ENCODE measurements at regions not wholly inside any gene's neighbourhood (a gene's known extent, or its start where the extent isn't known, plus 50 kb on each side); places are given as distances from the start of the nearest gene placed in this dataset.

DNA sequence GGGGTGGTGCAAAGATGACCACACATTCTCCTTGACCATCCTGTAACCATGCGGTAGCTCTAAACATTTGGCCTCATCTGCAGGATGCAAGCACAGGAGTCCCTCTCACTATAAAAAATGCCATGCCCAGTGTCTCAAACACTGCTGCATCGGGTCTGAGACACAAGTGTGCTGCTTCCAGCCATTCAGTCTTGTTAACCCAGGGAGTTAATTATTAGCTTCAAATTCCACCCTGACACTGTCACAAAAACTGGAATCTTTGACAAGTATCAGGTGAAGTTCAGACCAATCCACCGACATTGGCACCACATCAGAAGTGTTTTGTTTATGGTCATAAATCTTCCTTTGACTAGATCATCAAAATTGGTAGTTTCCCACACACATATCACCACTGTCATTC is 119.1 kb upstream of the RASEF start:
- Mint-ChIP-seq H3K4me1 (ENCODE audit: unreplicated experiment) (peaks cover 16% of the 10 kb centered on the region), H3K27ac (no peak overlapping the region), H3K4me3 (no peak overlapping the region), H3K9me3 (peaks cover 10% of the 10 kb centered on the region), H3K27me3 (peaks cover 24% of the 10 kb centered on the region), H3K36me3 (no peaks in the 10 kb centered on the region)
- TF ChIP-seq, protein P1, sequence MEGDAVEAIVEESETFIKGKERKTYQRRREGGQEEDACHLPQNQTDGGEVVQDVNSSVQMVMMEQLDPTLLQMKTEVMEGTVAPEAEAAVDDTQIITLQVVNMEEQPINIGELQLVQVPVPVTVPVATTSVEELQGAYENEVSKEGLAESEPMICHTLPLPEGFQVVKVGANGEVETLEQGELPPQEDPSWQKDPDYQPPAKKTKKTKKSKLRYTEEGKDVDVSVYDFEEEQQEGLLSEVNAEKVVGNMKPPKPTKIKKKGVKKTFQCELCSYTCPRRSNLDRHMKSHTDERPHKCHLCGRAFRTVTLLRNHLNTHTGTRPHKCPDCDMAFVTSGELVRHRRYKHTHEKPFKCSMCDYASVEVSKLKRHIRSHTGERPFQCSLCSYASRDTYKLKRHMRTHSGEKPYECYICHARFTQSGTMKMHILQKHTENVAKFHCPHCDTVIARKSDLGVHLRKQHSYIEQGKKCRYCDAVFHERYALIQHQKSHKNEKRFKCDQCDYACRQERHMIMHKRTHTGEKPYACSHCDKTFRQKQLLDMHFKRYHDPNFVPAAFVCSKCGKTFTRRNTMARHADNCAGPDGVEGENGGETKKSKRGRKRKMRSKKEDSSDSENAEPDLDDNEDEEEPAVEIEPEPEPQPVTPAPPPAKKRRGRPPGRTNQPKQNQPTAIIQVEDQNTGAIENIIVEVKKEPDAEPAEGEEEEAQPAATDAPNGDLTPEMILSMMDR (conservative IDR thresholded peaks at IDR 0.05), result no peak
- no peak for DNase-seq (ENCODE audit: extremely low spot score, unreplicated experiment)

DNA sequence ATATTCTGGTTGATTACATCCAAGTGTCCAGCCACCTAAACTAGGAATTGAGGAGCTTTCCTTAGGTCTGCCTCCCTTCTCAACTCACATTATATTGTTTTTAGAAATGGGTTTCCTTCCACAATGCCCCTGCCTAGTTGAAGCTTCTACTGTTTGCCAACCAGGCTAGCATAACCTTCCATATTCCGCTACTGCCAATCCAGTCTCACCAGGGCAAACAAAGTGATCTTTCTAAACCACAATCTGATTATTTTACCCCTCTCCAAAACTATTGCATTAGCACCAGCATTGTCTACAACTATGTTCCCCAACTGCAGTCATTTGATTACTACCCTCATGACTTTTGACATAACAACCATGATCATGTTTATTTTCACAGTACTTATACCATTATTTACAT is 115.8 kb upstream of the RASEF start:
- Mint-ChIP-seq H3K4me3 (no peak overlapping the region), H3K36me3 (no peaks in the 10 kb centered on the region), H3K4me1 (ENCODE audit: unreplicated experiment) (peaks cover 5% of the 10 kb centered on the region), H3K27ac (no peak overlapping the region), H3K27me3 (peaks cover 8% of the 10 kb centered on the region), H3K9me3 (peaks cover 10% of the 10 kb centered on the region)
- no peak for DNase-seq (ENCODE audit: extremely low spot score, unreplicated experiment)
- TF ChIP-seq, protein P1 (conservative IDR thresholded peaks at IDR 0.05), result no peak

DNA sequence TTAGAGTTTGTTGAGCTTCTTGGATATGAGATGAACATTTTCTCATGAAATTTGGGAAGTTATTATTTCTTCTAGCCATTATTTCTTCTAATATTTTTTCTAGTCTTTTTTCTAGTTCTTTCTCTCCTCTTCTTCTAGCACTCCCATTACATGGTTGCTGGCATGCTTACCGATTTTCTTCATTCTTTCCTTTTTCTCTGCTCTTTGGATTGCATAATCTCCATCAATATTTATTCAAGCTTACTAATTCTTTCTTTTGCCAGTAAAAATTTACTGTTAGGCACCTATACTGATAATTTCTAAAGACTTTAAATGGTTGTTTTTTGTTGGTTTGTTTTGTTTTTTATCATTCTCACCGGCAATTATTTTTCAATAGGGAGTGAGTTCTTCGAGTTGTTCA is 114.8 kb upstream of the RASEF start:
- TF ChIP-seq, protein P1 (conservative IDR thresholded peaks at IDR 0.05), result no peak
- Mint-ChIP-seq H3K36me3 (no peaks in the 10 kb centered on the region), H3K4me1 (ENCODE audit: unreplicated experiment) (peaks cover 4% of the 10 kb centered on the region), H3K9me3 (peaks cover 18% of the 10 kb centered on the region), H3K4me3 (no peak overlapping the region), H3K27me3 (peaks cover 7% of the 10 kb centered on the region), H3K27ac (no peak overlapping the region)
- DNase-seq (ENCODE audit: extremely low spot score, unreplicated experiment), result no peak

DNA sequence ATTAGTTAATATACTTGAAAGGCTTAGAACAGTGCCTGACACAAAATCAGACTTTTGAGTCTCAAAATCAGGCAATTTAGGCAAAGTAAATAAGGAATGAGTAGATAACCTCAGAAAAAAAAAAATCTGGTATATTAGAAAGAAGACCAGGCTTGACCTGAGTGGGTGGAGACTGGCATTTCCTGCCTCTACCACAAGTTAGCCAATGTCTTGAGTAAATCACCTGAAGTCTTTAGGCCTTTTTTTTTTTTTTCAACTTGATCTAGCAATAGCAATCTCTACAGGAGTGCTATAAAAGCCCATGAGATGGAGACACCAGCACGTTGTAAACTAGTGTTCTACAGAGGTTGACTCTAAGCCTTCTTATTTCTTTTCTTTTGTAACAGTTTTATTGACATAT is 104.2 kb upstream of the RASEF start:
- Mint-ChIP-seq H3K27me3 (no peaks in the 10 kb centered on the region), H3K4me3 (no peak overlapping the region), H3K9me3 (peaks cover 7% of the 10 kb centered on the region), H3K4me1 (ENCODE audit: unreplicated experiment) (no peaks in the 10 kb centered on the region), H3K27ac (peak overlapping the region; percentile 78), H3K36me3 (no peaks in the 10 kb centered on the region)
- TF ChIP-seq, protein P1 (conservative IDR thresholded peaks at IDR 0.05), result no peak
- no peak for DNase-seq (ENCODE audit: extremely low spot score, unreplicated experiment)

DNA sequence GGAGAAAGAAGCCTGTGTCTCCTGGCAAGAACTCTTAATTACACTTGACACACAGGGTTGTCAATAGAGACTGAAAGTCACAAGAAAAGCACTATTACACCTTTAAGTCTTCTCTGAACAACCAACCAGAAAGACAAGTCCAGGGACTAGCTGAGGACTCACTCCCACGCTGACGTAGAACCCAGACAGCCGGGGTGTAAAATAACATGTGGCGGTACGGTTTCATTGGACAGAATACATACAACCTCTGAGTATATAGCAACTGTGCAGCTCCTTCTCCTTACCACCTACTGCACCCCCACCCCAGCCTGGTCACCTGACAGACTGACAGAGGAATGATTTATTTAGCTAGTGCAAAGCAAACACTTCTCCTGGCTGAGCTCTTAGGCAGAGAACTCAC is 103.4 kb upstream of the RASEF start:
- peaks cover 7% of the 10 kb centered on the region for H3K9me3 Mint-ChIP-seq
- TF ChIP-seq, protein P1 (conservative IDR thresholded peaks at IDR 0.05), result no peak
- H3K4me3 Mint-ChIP-seq, result peak overlapping the region; percentile 34
- DNase-seq (ENCODE audit: extremely low spot score, unreplicated experiment), result no peak
- H3K4me1 Mint-ChIP-seq (ENCODE audit: unreplicated experiment), result no peaks in the 10 kb centered on the region
- H3K27ac Mint-ChIP-seq, result peak overlapping the region; percentile 78
- no peaks in the 10 kb centered on the region for H3K36me3 Mint-ChIP-seq
- H3K27me3 Mint-ChIP-seq, result no peaks in the 10 kb centered on the region

DNA sequence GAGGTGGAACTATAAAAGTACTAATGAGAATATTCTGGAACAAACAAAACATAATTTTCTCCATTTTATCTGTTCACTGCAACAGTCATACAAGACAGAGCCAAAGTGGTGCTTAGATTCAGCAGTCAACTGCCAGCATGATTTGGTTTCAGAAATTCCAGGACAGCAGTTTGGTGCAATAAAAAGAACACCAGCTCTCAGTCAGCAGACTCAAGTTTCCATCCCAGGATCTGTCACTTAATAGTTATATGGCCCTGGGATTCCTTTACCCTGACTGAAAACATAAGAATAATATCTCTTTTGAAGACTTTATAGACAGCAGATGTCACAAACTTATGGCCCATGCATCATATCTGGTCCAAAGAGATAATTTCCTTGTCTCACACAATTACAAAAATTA is 92.8 kb upstream of the RASEF start:
- H3K36me3 Mint-ChIP-seq, result no peaks in the 10 kb centered on the region

More for the DNA sequence above, 92.8 kb upstream of the RASEF start:
- TF ChIP-seq, protein P1 (conservative IDR thresholded peaks at IDR 0.05), result no peak
- no peak overlapping the region for H3K27ac Mint-ChIP-seq
- no peaks in the 10 kb centered on the region for H3K9me3 Mint-ChIP-seq
- no peaks in the 10 kb centered on the region for H3K4me1 Mint-ChIP-seq (ENCODE audit: unreplicated experiment)
- no peak for DNase-seq (ENCODE audit: extremely low spot score, unreplicated experiment)
- H3K27me3 Mint-ChIP-seq, result peaks cover 3% of the 10 kb centered on the region
- no peak overlapping the region for H3K4me3 Mint-ChIP-seq
